Sigmoid colon (tissue), 3 donors: ENCODE measurements at regions not wholly inside any gene's neighbourhood (a gene's known extent, or its start where the extent isn't known, plus 50 kb on each side); places are given as distances from the start of the nearest gene placed in this dataset.

Experiments
- POLR2A ChIP-seq, 2 donors: fragments of 450-650 bp; IDR thresholded peaks; one replicate each; pipeline ENCODE4 v1.6.1; 2016; ENCODE audit warnings: antibody characterized with exemption in 2 of 2, mild to moderate bottlenecking in 2 of 2, moderate library complexity in 2 of 2
- TF ChIP-seq, protein P1 (sequence below), 4 experiments: fragments of 450-650 bp in 3 of 4; fragments of 200-600 bp in 1 of 4; IDR thresholded peaks; one replicate each; pipeline ENCODE4 v1.5.1; 2016 to 2019; ENCODE audit warnings: antibody characterized with exemption in 4 of 4, mild to moderate bottlenecking in 3 of 4, moderate library complexity in 2 of 4

DNA sequence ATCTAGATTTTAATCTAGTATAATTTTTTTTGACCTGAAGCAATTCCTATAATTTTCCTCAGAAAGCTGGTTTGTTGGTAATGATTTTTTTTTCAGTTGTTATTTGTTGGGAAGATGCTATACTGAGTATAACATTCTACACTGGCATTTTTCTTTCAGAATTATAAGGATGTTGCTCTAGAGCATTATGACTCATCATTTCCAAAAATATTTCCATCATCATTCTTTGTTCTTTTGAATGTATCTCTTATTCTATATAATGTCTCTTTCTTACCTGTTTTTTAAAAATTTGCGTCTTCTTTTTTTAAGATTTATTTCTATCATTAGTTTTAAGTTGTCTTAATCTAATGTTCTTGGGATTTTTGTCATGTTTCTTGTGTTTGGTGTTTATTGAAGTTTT, 356.5 kb upstream of the KCND2 start:
- no peak for TF ChIP-seq POLR2A (IDR thresholded peaks at IDR 0.05)
- TF ChIP-seq, protein P1, sequence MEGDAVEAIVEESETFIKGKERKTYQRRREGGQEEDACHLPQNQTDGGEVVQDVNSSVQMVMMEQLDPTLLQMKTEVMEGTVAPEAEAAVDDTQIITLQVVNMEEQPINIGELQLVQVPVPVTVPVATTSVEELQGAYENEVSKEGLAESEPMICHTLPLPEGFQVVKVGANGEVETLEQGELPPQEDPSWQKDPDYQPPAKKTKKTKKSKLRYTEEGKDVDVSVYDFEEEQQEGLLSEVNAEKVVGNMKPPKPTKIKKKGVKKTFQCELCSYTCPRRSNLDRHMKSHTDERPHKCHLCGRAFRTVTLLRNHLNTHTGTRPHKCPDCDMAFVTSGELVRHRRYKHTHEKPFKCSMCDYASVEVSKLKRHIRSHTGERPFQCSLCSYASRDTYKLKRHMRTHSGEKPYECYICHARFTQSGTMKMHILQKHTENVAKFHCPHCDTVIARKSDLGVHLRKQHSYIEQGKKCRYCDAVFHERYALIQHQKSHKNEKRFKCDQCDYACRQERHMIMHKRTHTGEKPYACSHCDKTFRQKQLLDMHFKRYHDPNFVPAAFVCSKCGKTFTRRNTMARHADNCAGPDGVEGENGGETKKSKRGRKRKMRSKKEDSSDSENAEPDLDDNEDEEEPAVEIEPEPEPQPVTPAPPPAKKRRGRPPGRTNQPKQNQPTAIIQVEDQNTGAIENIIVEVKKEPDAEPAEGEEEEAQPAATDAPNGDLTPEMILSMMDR (IDR thresholded peaks at IDR 0.05), result no peak
